AG04450 (cell line): ENCODE measurements at regions not wholly inside any gene's neighbourhood (a gene's known extent, or its start where the extent isn't known, plus 50 kb on each side); places are given as distances from the start of the nearest gene placed in this dataset.
"Not testable (repeated sequence)": the region's sequence is repeated elsewhere in the genome, so short reads cannot be mapped to it uniquely, and the experiment has no call there.

Source experiments
- CTCF ChIA-PET: fragments of 300-600, 350-600 bp; formaldehyde crosslinking; extraction: SDS; loops from one replicate; lab custom pipeline; 2022; ENCODE audit warnings: antibody characterized with exemption, inconsistent platforms; lab: Charles Lee
- POLR2A ChIA-PET: fragments of 350-600 bp; formaldehyde crosslinking; extraction: SDS; loops from one replicate; lab custom pipeline; 2021; ENCODE audit warnings: antibody characterized with exemption, inconsistent platforms; lab: Yijun Ruan, JAX
- DNase-seq: peaks from one replicate; pipeline ENCODE4 v3.0.0-alpha.2; 2011; ENCODE audit warnings: low read depth, low spot score
- H3K27ac ChIP-seq: one replicate; pipeline ENCODE4 v1.5.1; 2012; ENCODE audit warnings: low read depth, low read length, control low read depth
- H3K27me3 ChIP-seq: one replicate; pipeline ENCODE4 v1.6.0; 2012; ENCODE audit warnings: low read length; ENCODE audit not compliant: control insufficient read depth, insufficient read depth
- H3K4me3 ChIP-seq: 2 replicates; pipeline ENCODE4 v1.5.1; 2011; ENCODE audit warnings: mild to moderate bottlenecking, low read depth, low read length, control low read depth
- H3K9me3 ChIP-seq: 2 replicates; pipeline ENCODE4 v1.5.1; 2012; ENCODE audit warnings: low read length; ENCODE audit not compliant: control insufficient read depth, insufficient read depth
- TF ChIP-seq, protein P1 (sequence below): IDR thresholded peaks from 2 replicates; pipeline ENCODE4 v1.5.1; 2011; ENCODE audit warnings: low read depth, low read length, control low read depth, inconsistent platforms

- ChIA-PET CTCF (no interaction called here), POLR2A (no interaction called here)
- TF ChIP-seq, protein P1, sequence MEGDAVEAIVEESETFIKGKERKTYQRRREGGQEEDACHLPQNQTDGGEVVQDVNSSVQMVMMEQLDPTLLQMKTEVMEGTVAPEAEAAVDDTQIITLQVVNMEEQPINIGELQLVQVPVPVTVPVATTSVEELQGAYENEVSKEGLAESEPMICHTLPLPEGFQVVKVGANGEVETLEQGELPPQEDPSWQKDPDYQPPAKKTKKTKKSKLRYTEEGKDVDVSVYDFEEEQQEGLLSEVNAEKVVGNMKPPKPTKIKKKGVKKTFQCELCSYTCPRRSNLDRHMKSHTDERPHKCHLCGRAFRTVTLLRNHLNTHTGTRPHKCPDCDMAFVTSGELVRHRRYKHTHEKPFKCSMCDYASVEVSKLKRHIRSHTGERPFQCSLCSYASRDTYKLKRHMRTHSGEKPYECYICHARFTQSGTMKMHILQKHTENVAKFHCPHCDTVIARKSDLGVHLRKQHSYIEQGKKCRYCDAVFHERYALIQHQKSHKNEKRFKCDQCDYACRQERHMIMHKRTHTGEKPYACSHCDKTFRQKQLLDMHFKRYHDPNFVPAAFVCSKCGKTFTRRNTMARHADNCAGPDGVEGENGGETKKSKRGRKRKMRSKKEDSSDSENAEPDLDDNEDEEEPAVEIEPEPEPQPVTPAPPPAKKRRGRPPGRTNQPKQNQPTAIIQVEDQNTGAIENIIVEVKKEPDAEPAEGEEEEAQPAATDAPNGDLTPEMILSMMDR: no peak
- no peak for DNase-seq
- Histone ChIP-seq H3K27ac (no peak overlapping the region), H3K9me3 (no peaks in the 10 kb centered on the region), H3K27me3 (no peaks in the 10 kb centered on the region), H3K4me3 (no peak overlapping the region)
Observed at GRCh38 chr4:33940281-33940680, 2304.0 kb downstream of the ARAP2 start.

- TF ChIP-seq, protein P1: no peak
- ChIA-PET CTCF (no interaction called here), POLR2A (no interaction called here)
- Histone ChIP-seq H3K27ac (no peak overlapping the region), H3K27me3 (no peaks in the 10 kb centered on the region), H3K4me3 (no peak overlapping the region), H3K9me3 (no peaks in the 10 kb centered on the region)
- DNase-seq: no peak
Observed at GRCh38 chr4:33941854-33942253, 2302.5 kb downstream of the ARAP2 start.

DNA sequence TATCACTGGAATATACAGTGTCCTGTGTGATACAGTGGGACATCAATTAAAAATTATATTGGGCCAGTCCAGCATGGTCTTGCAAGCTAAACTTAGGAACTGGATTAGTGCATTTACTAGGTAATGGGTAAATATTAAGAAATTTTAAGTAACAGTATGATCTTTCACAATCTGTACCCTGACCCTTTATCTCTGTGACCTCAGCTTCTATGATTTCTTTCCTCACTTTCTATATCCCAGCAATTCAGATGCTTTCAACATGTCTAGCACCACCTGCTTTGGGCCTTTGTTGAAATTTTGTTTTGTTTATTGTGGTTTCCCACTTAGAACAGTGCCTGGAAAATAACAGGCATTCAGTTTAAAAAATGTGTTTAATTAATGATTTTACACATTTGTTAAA lies 2295.4 kb downstream of the ARAP2 start:
- no peaks in the 10 kb centered on the region for H3K9me3 ChIP-seq
- H3K27ac ChIP-seq: no peak overlapping the region
- TF ChIP-seq, protein P1: no peak
- no peaks in the 10 kb centered on the region for H3K27me3 ChIP-seq
- H3K4me3 ChIP-seq: no peak overlapping the region
- CTCF ChIA-PET: no interaction called here
- POLR2A ChIA-PET: no interaction called here
- DNase-seq: no peak

- H3K9me3 ChIP-seq, CTCF ChIA-PET, H3K4me3 ChIP-seq, POLR2A ChIA-PET, DNase-seq, H3K27ac ChIP-seq, H3K27me3 ChIP-seq: not testable (repeated sequence)
Observed at GRCh38 chr4:33953848-33954247, 2290.5 kb downstream of the ARAP2 start.

GRCh38 chr4:33954759-33955158 lies 2289.6 kb downstream of the ARAP2 start:
- H3K27me3 ChIP-seq: no peaks in the 10 kb centered on the region
- H3K9me3 ChIP-seq: no peaks in the 10 kb centered on the region
- H3K4me3 ChIP-seq: no peak overlapping the region
- ChIA-PET CTCF (no interaction called here), POLR2A (no interaction called here)
- TF ChIP-seq, protein P1: no peak
- no peak for DNase-seq
- H3K27ac ChIP-seq: no peak overlapping the region

DNA sequence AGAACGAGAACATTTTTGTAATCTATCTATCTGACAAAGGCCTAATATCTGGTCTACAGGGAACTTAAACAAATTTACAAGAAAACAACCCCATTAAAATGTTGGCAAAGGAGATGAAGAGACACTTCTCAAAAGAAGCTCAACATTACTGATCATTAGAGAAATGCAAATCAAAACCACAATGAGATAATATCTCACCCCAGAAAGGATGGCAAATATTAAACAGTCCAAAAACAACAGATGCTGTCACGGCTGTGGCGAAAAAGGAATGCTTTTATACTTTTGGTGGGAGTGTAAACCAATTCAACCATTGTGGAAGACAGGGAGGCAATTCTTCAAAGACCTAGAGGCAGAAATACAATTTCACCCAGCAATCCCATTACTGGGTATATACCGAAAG lies 2284.8 kb downstream of the ARAP2 start:
- TF ChIP-seq, protein P1: no peak
- POLR2A ChIA-PET: no interaction called here
- CTCF ChIA-PET: no interaction called here
- H3K4me3 ChIP-seq: no peak overlapping the region
- H3K9me3 ChIP-seq: no peaks in the 10 kb centered on the region
- no peak for DNase-seq
- no peak overlapping the region for H3K27ac ChIP-seq
- no peaks in the 10 kb centered on the region for H3K27me3 ChIP-seq
